ENCODE measurements at regions not wholly inside any gene's neighbourhood (a gene's known extent, or its start where the extent isn't known, plus 50 kb on each side); places are given as distances from the start of the nearest gene placed in this dataset.

- ATAC-seq = no peak
- Histone ChIP-seq H3K27me3 (ENCODE audit: control insufficient read depth in 1 of 2, insufficient read depth in 2 of 2, low read length in 2 of 2) (no peaks in the 10 kb centered on the region), H4K20me1 (ENCODE audit: insufficient read depth, low read length) (no peaks in the 10 kb centered on the region), H2AFZ (ENCODE audit: low read length) (no peak overlapping the region), H3K4me2 (ENCODE audit: low read depth, low read length) (no peak overlapping the region), H3K36me3 (replicated peaks in 1 of 2; ENCODE audit: control insufficient read depth in 1 of 2, insufficient read depth in 2 of 2, low read length in 2 of 2) (no peaks in the 10 kb centered on the region), H3K4me1 (ENCODE audit: insufficient read depth, low read length) (no peaks in the 10 kb centered on the region), H3K4me3 (replicated peaks in 1 of 3; ENCODE audit: insufficient read depth in 1 of 3, low read depth in 2 of 3, low read length in 3 of 3) (no peak overlapping the region), H3K9ac (ENCODE audit: insufficient read depth, low read depth, low read length) (no peak overlapping the region), H3K9me3 (ENCODE audit: low read length) (peaks cover 90% of the 10 kb centered on the region), H3K79me2 (ENCODE audit: insufficient read depth, low read length) (no peaks in the 10 kb centered on the region), H3K27ac (ENCODE audit: extremely low read length, insufficient read depth, low read length) (no peak overlapping the region)
- CTCF ChIA-PET (ENCODE audit: low intra/inter-chr PET ratio, low total read pairs) = no interaction called here
- intact Hi-C loops (cut with micrococcal nuclease; ENCODE audit: unreplicated experiment) (no loop called here), in situ Hi-C loops (cut with HindIII; ENCODE audit: extremely low pct_ligation_motif_present, low pct_unique_long_range_greater_than_20kb) (no loop called here)
- DNase-seq (ENCODE audit: low spot score) = no peak
- FAIRE-seq = no peak
- no TSS peak for BruUV-seq (replicated peaks)
- WGBS (ENCODE audit: low lambda C conversion rate) = 2% methylated on average over 2 of the region's 2 CpGs
- POLR2A ChIA-PET = no interaction called here
- TF ChIP-seq ZNF296 (CRISPR knock-in tag; conservative IDR thresholded peaks at IDR 0.05) (no peak), MYPOP (CRISPR knock-in tag; IDR thresholded peaks at IDR 0.05) (no peak), PHF5A (CRISPR knock-in tag; IDR thresholded peaks at IDR 0.05; ENCODE audit: low read depth, unreplicated experiment) (no peak)
Observed at GRCh38 chr3:6018456-6018855, 830.9 kb downstream of the EDEM1 start.

GRCh38 chr3:6022621-6023020, 835.1 kb downstream of the EDEM1 start:
- no peaks in the 10 kb centered on the region for H3K27me3 ChIP-seq (ENCODE audit: control insufficient read depth in 1 of 2, insufficient read depth in 2 of 2, low read length in 2 of 2)
- TF ChIP-seq ZNF704 (CRISPR knock-in tag; IDR thresholded peaks at IDR 0.05; ENCODE audit: borderline replicate concordance) (no peak), NR0B2 (CRISPR knock-in tag; IDR thresholded peaks at IDR 0.05) (no peak), RELA (CRISPR knock-in tag; IDR thresholded peaks at IDR 0.05) (no peak), ZNF251 (CRISPR knock-in tag; IDR thresholded peaks at IDR 0.05) (no peak), HMG20A (CRISPR knock-in tag; IDR thresholded peaks at IDR 0.05; ENCODE audit: borderline replicate concordance) (no peak), MBNL3 (CRISPR knock-in tag; conservative IDR thresholded peaks at IDR 0.05) (no peak), ZNF383 (CRISPR knock-in tag; IDR thresholded peaks at IDR 0.05; ENCODE audit: borderline replicate concordance) (no peak), THAP9 (CRISPR knock-in tag; IDR thresholded peaks at IDR 0.05; ENCODE audit: borderline replicate concordance) (no peak), CBX1 (IDR thresholded peaks at IDR 0.05; ENCODE audit: low read depth) (no peak), ZNF234 (CRISPR knock-in tag; conservative IDR thresholded peaks at IDR 0.05) (no peak), ZNF224 (CRISPR knock-in tag; IDR thresholded peaks at IDR 0.05) (no peak)
- H3K79me2 ChIP-seq (ENCODE audit: insufficient read depth, low read length) = no peaks in the 10 kb centered on the region
- FAIRE-seq (no peak), DNase-seq (ENCODE audit: low spot score) (no peak), ATAC-seq (no peak)
- H3K9me3 ChIP-seq (ENCODE audit: low read length) = peaks cover 91% of the 10 kb centered on the region
- H3K9ac ChIP-seq (ENCODE audit: insufficient read depth, low read depth, low read length) = no peak overlapping the region
- no peaks in the 10 kb centered on the region for H3K4me1 ChIP-seq (ENCODE audit: insufficient read depth, low read length)
- intact Hi-C loops (cut with micrococcal nuclease; ENCODE audit: unreplicated experiment) (no loop called here), in situ Hi-C loops (cut with HindIII; ENCODE audit: extremely low pct_ligation_motif_present, low pct_unique_long_range_greater_than_20kb) (no loop called here)
- H2AFZ ChIP-seq (ENCODE audit: low read length) = no peak overlapping the region
- ChIA-PET POLR2A (no interaction called here), CTCF (ENCODE audit: low intra/inter-chr PET ratio, low total read pairs) (no interaction called here)
- H4K20me1 ChIP-seq (ENCODE audit: insufficient read depth, low read length) = no peaks in the 10 kb centered on the region
- no peak overlapping the region for H3K4me3 ChIP-seq (replicated peaks in 1 of 3; ENCODE audit: insufficient read depth in 1 of 3, low read depth in 2 of 3, low read length in 3 of 3)
- no TSS peak for BruUV-seq (replicated peaks)
- H3K36me3 ChIP-seq (replicated peaks in 1 of 2; ENCODE audit: control insufficient read depth in 1 of 2, insufficient read depth in 2 of 2, low read length in 2 of 2) = no peaks in the 10 kb centered on the region
- no peak overlapping the region for H3K27ac ChIP-seq (ENCODE audit: extremely low read length, insufficient read depth, low read length)
- H3K4me2 ChIP-seq (ENCODE audit: low read depth, low read length) = no peak overlapping the region
